Transverse colon (tissue), 4 donors: ENCODE measurements at regions not wholly inside any gene's neighbourhood (a gene's known extent, or its start where the extent isn't known, plus 50 kb on each side); places are given as distances from the start of the nearest gene placed in this dataset.

Experiments used
- DNase-seq: peaks from one replicate; pipeline ENCODE4 v3.0.0-alpha.2; 2019
- H3K27ac ChIP-seq, 4 donors: fragments of 200-600 bp; sonication (generic); 2 replicates each; pipeline ENCODE4 v1.5.1; 2016 to 2018; ENCODE audit warnings: inconsistent platforms in 4 of 4
- H3K27me3 ChIP-seq: fragments of 200-600 bp; sonication (generic); 2 replicates; pipeline ENCODE4 v1.5.1; 2017; ENCODE audit warnings: inconsistent platforms
- H3K36me3 ChIP-seq, 4 donors: fragments of 200-600 bp; sonication (generic); 2 replicates each; pipeline ENCODE4 v1.5.1; 2017 to 2019; ENCODE audit warnings: inconsistent platforms in 4 of 4
- H3K4me1 ChIP-seq, 4 donors: fragments of 200-600 bp; sonication (generic); 2 replicates each; pipeline ENCODE4 v1.5.1; 2017 to 2020; ENCODE audit warnings: inconsistent platforms in 4 of 4
- H3K4me3 ChIP-seq, 4 donors: fragments of 200-600 bp; sonication (generic); 1 replicate in 1 of 4; 2 replicates in 3 of 4; pipeline versions ENCODE4 v1.5.1 to v1.6.1; 2017 to 2019; ENCODE audit warnings: inconsistent platforms in 4 of 4
- H3K9me3 ChIP-seq, 2 donors: fragments of 200-600 bp; sonication (generic); 2 replicates each; pipeline ENCODE4 v1.5.1; 2017 to 2019; ENCODE audit warnings: inconsistent platforms in 2 of 2
- EP300 ChIP-seq: sonication (generic); formaldehyde crosslinking; IDR thresholded peaks from one replicate; pipeline ENCODE4 v1.6.1; 2017; ENCODE audit warnings: antibody characterized with exemption, low read depth
- POLR2A ChIP-seq: fragments of 450-650 bp; IDR thresholded peaks from one replicate; pipeline ENCODE4 v1.6.1; 2016; ENCODE audit warnings: antibody characterized with exemption, mild to moderate bottlenecking, moderate library complexity
- POLR2AphosphoS5 ChIP-seq, 3 donors: sonication (generic); formaldehyde crosslinking; IDR thresholded peaks; one replicate each; pipeline ENCODE4 v1.6.1; 2016; ENCODE audit warnings: antibody characterized with exemption in 3 of 3
- WGBS, 2 donors: methylation state at CpG; one replicate each; pipeline ENCODE4 v1.1.5; 2018; ENCODE audit warnings: low coverage in 1 of 2; 5-methylcytosine and 5-hydroxymethylcytosine counted together
- in situ Hi-C, 4 donors: fragments of 200-750 bp; cut with MboI; loops; one replicate each; pipeline versions ENCODE4 v1.15.0 to v1.15.1; 2017; ENCODE audit warnings: low sequenced_read_pairs in 3 of 4, low pct_ligation_motif_present in 1 of 4, low pct_unique_long_range_greater_than_20kb in 1 of 4
- intact Hi-C: fragments of 100-400 bp; cut with DNase I; formaldehyde crosslinking; loops from one replicate; pipeline ENCODE4 v1.15.1; 2023; ENCODE audit warnings: low total_unique reads
- small RNA-seq, 4 donors: library from RNA; depleted of rRNA; stranded (forward); fragments of <200 nt; gene quantifications; one replicate each; pipeline ENCODE3, GENCODE V24; 2016
- TF ChIP-seq, protein P1 (sequence below), 5 experiments: fragments of 200-600 bp in 3 of 5; fragments of 450-650 bp in 2 of 5; sonication (generic) in 3 of 5; IDR thresholded peaks; 1 replicate in 2 of 5; 2 replicates in 3 of 5; pipeline ENCODE4 v1.5.1; 2016 to 2017; ENCODE audit warnings: antibody characterized with exemption in 5 of 5, inconsistent platforms in 3 of 5, mild to moderate bottlenecking in 2 of 5, moderate library complexity in 1 of 5

DNA sequence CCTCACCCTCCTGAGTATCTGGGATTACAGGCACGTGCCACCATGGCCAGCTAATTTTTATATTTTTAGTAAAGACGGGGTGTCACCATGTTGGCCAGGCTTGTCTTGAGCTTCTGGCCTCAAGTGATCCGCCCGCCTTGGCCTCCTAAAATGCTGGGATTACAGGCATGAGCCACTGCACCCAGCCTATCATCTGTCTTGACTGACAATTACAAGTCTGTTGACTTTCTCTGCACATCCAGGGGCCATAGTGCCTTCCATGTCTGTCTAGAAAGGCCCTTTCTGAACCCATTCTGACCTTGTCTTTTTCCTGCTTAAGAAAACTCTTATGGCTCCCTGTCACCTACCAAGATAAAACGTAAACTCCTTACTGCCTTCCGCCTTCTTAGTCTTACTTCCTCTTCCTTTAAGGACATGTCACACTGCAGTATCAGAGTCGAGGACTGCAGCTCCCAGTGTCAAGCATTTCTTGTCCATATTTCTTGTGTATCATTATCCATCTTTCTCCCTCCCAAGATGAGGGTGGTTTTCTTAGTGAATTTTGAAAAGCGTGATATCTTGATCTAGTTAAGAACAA is 49.9 kb upstream of the SHB start:
- 69 to 86% methylated on average over 4 to 8 of the region's 8 CpGs for WGBS, 2 donors
- Histone ChIP-seq H3K27ac (no peak overlapping the region), H3K9me3 (no peaks in the 10 kb centered on the region), H3K36me3 (no peaks in the 10 kb centered on the region), H3K4me3 (no peak overlapping the region), H3K27me3 (no peaks in the 10 kb centered on the region), H3K4me1 (no peaks in the 10 kb centered on the region)
- TF ChIP-seq EP300: no peak
- TF ChIP-seq, protein P1, sequence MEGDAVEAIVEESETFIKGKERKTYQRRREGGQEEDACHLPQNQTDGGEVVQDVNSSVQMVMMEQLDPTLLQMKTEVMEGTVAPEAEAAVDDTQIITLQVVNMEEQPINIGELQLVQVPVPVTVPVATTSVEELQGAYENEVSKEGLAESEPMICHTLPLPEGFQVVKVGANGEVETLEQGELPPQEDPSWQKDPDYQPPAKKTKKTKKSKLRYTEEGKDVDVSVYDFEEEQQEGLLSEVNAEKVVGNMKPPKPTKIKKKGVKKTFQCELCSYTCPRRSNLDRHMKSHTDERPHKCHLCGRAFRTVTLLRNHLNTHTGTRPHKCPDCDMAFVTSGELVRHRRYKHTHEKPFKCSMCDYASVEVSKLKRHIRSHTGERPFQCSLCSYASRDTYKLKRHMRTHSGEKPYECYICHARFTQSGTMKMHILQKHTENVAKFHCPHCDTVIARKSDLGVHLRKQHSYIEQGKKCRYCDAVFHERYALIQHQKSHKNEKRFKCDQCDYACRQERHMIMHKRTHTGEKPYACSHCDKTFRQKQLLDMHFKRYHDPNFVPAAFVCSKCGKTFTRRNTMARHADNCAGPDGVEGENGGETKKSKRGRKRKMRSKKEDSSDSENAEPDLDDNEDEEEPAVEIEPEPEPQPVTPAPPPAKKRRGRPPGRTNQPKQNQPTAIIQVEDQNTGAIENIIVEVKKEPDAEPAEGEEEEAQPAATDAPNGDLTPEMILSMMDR (IDR thresholded peaks at IDR 0.05): no peak
- no peak for TF ChIP-seq POLR2A
- TF ChIP-seq POLR2AphosphoS5 (IDR thresholded peaks at IDR 0.05): no peak
- no peak for DNase-seq
- in situ Hi-C loops (loop anchor here in 1 of 4 donors (25.0 kb wide), 1 partner anchor 93 kb away; no protein-coding TSS in a partner anchor), intact Hi-C loops (no loop called here)

Small RNA genes in the stretch of these regions (small RNA-seq; reads per million reads assigned to genes)
- gene RF00096: 0 reads per million in 4 donors
